NCI-H69 (cell line): ENCODE measurements at regions not wholly inside any gene's neighbourhood (a gene's known extent, or its start where the extent isn't known, plus 50 kb on each side); places are given as distances from the start of the nearest gene placed in this dataset.
"Not testable (repeated sequence)": the region's sequence is repeated elsewhere in the genome, so short reads cannot be mapped to it uniquely, and the experiment has no call there.

Experiments used
- DNase-seq: peaks from one replicate; lab custom pipeline; 2025; lab: John Stamatoyannopoulos, UW

- peak; percentile 0 for DNase-seq
Observed at GRCh38 chr2:187783446-187783845, 229.2 kb upstream of the TFPI start.

GRCh38 chr2:187784138-187784537 is 229.9 kb upstream of the TFPI start:
- DNase-seq, result not testable (repeated sequence)

- DNase-seq, result no peak
Observed at GRCh38 chr2:187799601-187800000, 245.4 kb upstream of the TFPI start.

- DNase-seq, result no peak
Observed at GRCh38 chr2:187803816-187804215, 249.6 kb upstream of the TFPI start.

- no peak for DNase-seq
Observed at GRCh38 chr2:187815113-187815512, 260.9 kb upstream of the TFPI start.

- DNase-seq, result peak; percentile 11
Observed at GRCh38 chr2:187819624-187820023, 265.4 kb upstream of the TFPI start.

- no peak for DNase-seq
Observed at GRCh38 chr2:187825108-187825507, 270.9 kb upstream of the TFPI start.

- DNase-seq, result peak; percentile 60
Observed at GRCh38 chr2:187826023-187826422, 271.8 kb upstream of the TFPI start.

GRCh38 chr2:187834787-187835186 is 280.6 kb upstream of the TFPI start:
- no peak for DNase-seq

GRCh38 chr2:187838690-187839089 is 284.5 kb upstream of the TFPI start:
- DNase-seq, result peak; percentile 1

- DNase-seq, result no peak
Observed at GRCh38 chr2:187842315-187842714, 288.1 kb upstream of the TFPI start.

- DNase-seq, result peak; percentile 74
Observed at GRCh38 chr2:187842978-187843847, 289.0 kb upstream of the TFPI start.

GRCh38 chr2:187847245-187848208 is 293.3 kb upstream of the TFPI start:
- DNase-seq, result no peak

GRCh38 chr2:187851955-187852561 is 297.8 kb upstream of the TFPI start:
- DNase-seq, result no peak

GRCh38 chr2:187853381-187853791 is 299.2 kb upstream of the TFPI start:
- DNase-seq, result no peak

- no peak for DNase-seq
Observed at GRCh38 chr2:187854801-187855200, 300.6 kb upstream of the TFPI start.

GRCh38 chr2:187855689-187856088 is 301.5 kb upstream of the TFPI start:
- DNase-seq, result no peak

GRCh38 chr2:187857826-187858225 is 303.6 kb upstream of the TFPI start:
- peak; percentile 17 for DNase-seq

GRCh38 chr2:187862715-187863114 is 308.5 kb upstream of the TFPI start:
- DNase-seq, result no peak

- DNase-seq, result no peak
Observed at GRCh38 chr2:187865025-187865424, 310.8 kb upstream of the TFPI start.

- no peak for DNase-seq
Observed at GRCh38 chr2:187867165-187867564, 312.9 kb upstream of the TFPI start.

- DNase-seq, result no peak
Observed at GRCh38 chr2:187869195-187869594, 315.0 kb upstream of the TFPI start.
